IMR-90 (cell line): ENCODE measurements at regions not wholly inside any gene's neighbourhood (a gene's known extent, or its start where the extent isn't known, plus 50 kb on each side); places are given as distances from the start of the nearest gene placed in this dataset.

Experiments used
- ATAC-seq: fragments of 200-7000 bp; cut with Tn5 transposase; 2 replicates; pipeline ENCODE4 v1.9.1; 2020; ENCODE audit warnings: low read depth, mild to moderate bottlenecking, moderate library complexity
- BruUV-seq: library from RNA; stranded (reverse); fragments of 400-500 nt; replicated peaks from 2 replicates; lab custom pipeline; 2021; lab: Mats Ljungman, UMichigan
- CTCF ChIA-PET: fragments of 300-600 bp; formaldehyde crosslinking; extraction: SDS; loops from one replicate; lab custom pipeline; 2021; ENCODE audit warnings: antibody characterized with exemption; lab: Yijun Ruan, JAX
- POLR2A ChIA-PET: fragments of 300-600 bp; sonication (Branson Sonifier 250); formaldehyde crosslinking; loops from one replicate; lab custom pipeline; 2022; ENCODE audit warnings: antibody characterized with exemption; ENCODE audit not compliant: unreplicated experiment; lab: Charles Lee
- DNase-seq: peaks from one replicate; pipeline ENCODE4 v3.0.0; 2013
- H2AFZ ChIP-seq: replicated peaks from 2 replicates; pipeline ENCODE3; 2013; ENCODE audit warnings: low read length, mild to moderate bottlenecking; ENCODE audit not compliant: poor library complexity
- H2AK5ac ChIP-seq: 2 replicates; pipeline ENCODE4 v1.6.1; 2013; ENCODE audit warnings: low read depth, low read length, inconsistent platforms
- H2AK9ac ChIP-seq: replicated peaks from 2 replicates; pipeline ENCODE3; 2013; ENCODE audit warnings: mild to moderate bottlenecking, low read depth, low read length, moderate library complexity; ENCODE audit not compliant: poor library complexity
- H2BK120ac ChIP-seq: 2 replicates; pipeline ENCODE4 v1.6.1; 2013; ENCODE audit warnings: low read depth, low read length, inconsistent platforms
- H2BK15ac ChIP-seq: 3 replicates; pipeline ENCODE4 v1.6.1; 2013; ENCODE audit warnings: low read depth, low read length, inconsistent platforms
- H2BK20ac ChIP-seq: 2 replicates; pipeline ENCODE4 v1.6.1; 2013; ENCODE audit warnings: low read depth, mild to moderate bottlenecking, inconsistent platforms, low read length, moderate library complexity
- H2BK5ac ChIP-seq: 2 replicates; pipeline ENCODE4 v1.6.1; 2013; ENCODE audit warnings: mild to moderate bottlenecking, low read depth, low read length, inconsistent platforms; ENCODE audit not compliant: poor library complexity, severe bottlenecking
- H3K14ac ChIP-seq: replicated peaks from 2 replicates; pipeline ENCODE4 v1.6.1; 2013; ENCODE audit warnings: low read depth, low read length, inconsistent platforms
- H3K18ac ChIP-seq: 2 replicates; pipeline ENCODE4 v1.6.1; 2013; ENCODE audit warnings: low read depth, low read length, control low read depth
- H3K23ac ChIP-seq: 2 replicates; pipeline ENCODE4 v1.6.1; 2013; ENCODE audit warnings: low read depth, low read length, inconsistent platforms
- H3K27ac ChIP-seq: 2 replicates; pipeline ENCODE4 v1.5.1; 2013; ENCODE audit warnings: mild to moderate bottlenecking, control low read depth, low read length; ENCODE audit not compliant: insufficient read depth
- H3K27me3 ChIP-seq: 2 replicates; pipeline ENCODE4 v1.6.1; 2013; ENCODE audit warnings: low read length; ENCODE audit not compliant: control insufficient read depth, insufficient read depth
- H3K36me3 ChIP-seq: 2 replicates; pipeline ENCODE4 v1.6.1; 2013; ENCODE audit warnings: low read length, mixed read lengths; ENCODE audit not compliant: control insufficient read depth, insufficient read depth
- H3K4ac ChIP-seq: 2 replicates; pipeline ENCODE4 v1.6.1; 2013; ENCODE audit warnings: low read depth, low read length, inconsistent platforms
- H3K4me1 ChIP-seq: 2 replicates; pipeline ENCODE4 v1.6.1; 2013; ENCODE audit warnings: low read length, mixed read lengths; ENCODE audit not compliant: control insufficient read depth, insufficient read depth
- H3K4me2 ChIP-seq: 2 replicates; pipeline ENCODE4 v1.6.1; 2013; ENCODE audit warnings: low read depth, mild to moderate bottlenecking, control low read depth, low read length, moderate library complexity
- H3K4me3 ChIP-seq: 2 replicates; pipeline ENCODE4 v1.5.1; 2013; ENCODE audit warnings: low read depth, mild to moderate bottlenecking, control low read depth, low read length, moderate library complexity; ENCODE audit not compliant: insufficient read depth
- H3K56ac ChIP-seq: 2 replicates; pipeline ENCODE4 v1.6.1; 2013; ENCODE audit warnings: low read length, inconsistent platforms; ENCODE audit not compliant: insufficient read depth; ENCODE audit errors: extremely low read depth
- H3K79me1 ChIP-seq, 2 experiments: 2 replicates each; pipeline ENCODE4 v1.6.1; 2013; ENCODE audit warnings: low read length in 2 of 2, inconsistent platforms in 1 of 2, low read depth in 1 of 2
- H3K9ac ChIP-seq: 2 replicates; pipeline ENCODE4 v1.6.1; 2013; ENCODE audit warnings: low read depth, low read length, control low read depth
- H3K9me1 ChIP-seq: 2 replicates; pipeline ENCODE4 v1.6.1; 2013; ENCODE audit warnings: low read length, inconsistent platforms; ENCODE audit not compliant: insufficient read depth
- H3K9me3 ChIP-seq: 2 replicates; pipeline ENCODE4 v1.6.1; 2013; ENCODE audit warnings: low read length; ENCODE audit not compliant: control insufficient read depth, insufficient read depth
- H4K20me1 ChIP-seq: 2 replicates; pipeline ENCODE4 v1.6.1; 2013; ENCODE audit warnings: low read length, inconsistent platforms; ENCODE audit not compliant: insufficient read depth
- H4K5ac ChIP-seq: 2 replicates; pipeline ENCODE4 v1.6.1; 2013; ENCODE audit warnings: mild to moderate bottlenecking, low read depth, low read length, control low read depth
- H4K8ac ChIP-seq, 2 experiments: 2 replicates each; pipeline ENCODE4 v1.6.1; 2013; ENCODE audit warnings: low read depth in 2 of 2, low read length in 2 of 2, control low read depth in 1 of 2, inconsistent platforms in 1 of 2
- H4K91ac ChIP-seq: 2 replicates; pipeline ENCODE4 v1.6.1; 2013; ENCODE audit warnings: low read depth, low read length, inconsistent platforms; ENCODE audit not compliant: insufficient read depth
- CHD1 ChIP-seq: IDR thresholded peaks from 2 replicates; pipeline ENCODE4 v1.6.1; 2012; ENCODE audit warnings: low read depth, low read length, improper control_type of control experiment
- FOS ChIP-seq: fragments of 150-350 bp; IDR thresholded peaks from 2 replicates; pipeline ENCODE4 v1.6.1; 2016; ENCODE audit warnings: low read depth, low read length
- RAD21 ChIP-seq: IDR thresholded peaks from 2 replicates; pipeline ENCODE4 v1.6.1; 2012; ENCODE audit warnings: low read length, improper control_type of control experiment
- SMC3 ChIP-seq: fragments of 150-350 bp; IDR thresholded peaks from 2 replicates; pipeline ENCODE4 v1.6.1; 2016; ENCODE audit warnings: low read depth, mild to moderate bottlenecking, antibody characterized with exemption, low read length, moderate library complexity
- WGBS, 2 experiments: methylation state at CpG; one replicate each; pipeline versions ENCODE4 v1.1.5 to v1.1.7; 2013; ENCODE audit warnings: missing lambda C conversion rate in 2 of 2; ENCODE audit not compliant: insufficient read length in 1 of 2; ENCODE audit errors: extremely low coverage in 2 of 2; 5-methylcytosine and 5-hydroxymethylcytosine counted together
- dilution Hi-C: fragments of 300-500 bp; cut with HindIII; formaldehyde crosslinking; loops from one replicate; pipeline ENCODE4 v1.14.3; 2018; ENCODE audit warnings: low sequenced_read_pairs; ENCODE audit not compliant: unreplicated experiment
- in situ Hi-C: fragments of 300-500 bp; cut with MboI; formaldehyde crosslinking; loops from 3 replicates; pipeline ENCODE4 v1.14.3; 2019; ENCODE audit warnings: low sequenced_read_pairs, inconsistent platforms, mixed read lengths
- intact Hi-C: fragments of 100-400 bp; cut with micrococcal nuclease; formaldehyde crosslinking; loops from 2 replicates; pipeline ENCODE4 v1.10.0; 2022
- TF ChIP-seq, protein P1 (sequence below): conservative IDR thresholded peaks from 2 replicates; pipeline ENCODE4 v1.5.1; 2012; ENCODE audit warnings: mild to moderate bottlenecking, low read depth, low read length, improper control_type of control experiment

- Histone ChIP-seq H2AK9ac (no peak overlapping the region), H2AFZ (no peak overlapping the region), H4K5ac (no peak overlapping the region), H4K91ac (no peak overlapping the region), H3K4ac (no peak overlapping the region), H3K14ac (no peak overlapping the region), H3K27ac (no peak overlapping the region), H3K9me3 (peaks cover 3% of the 10 kb centered on the region), H3K23ac (no peak overlapping the region), H3K36me3 (no peaks in the 10 kb centered on the region), H2BK20ac (no peak overlapping the region), H2BK5ac (no peak overlapping the region), H3K9me1 (no peaks in the 10 kb centered on the region), H2AK5ac (no peak overlapping the region), H2BK120ac (no peak overlapping the region), H3K27me3 (no peaks in the 10 kb centered on the region), H3K9ac (no peak overlapping the region), H3K18ac (no peak overlapping the region), H4K8ac (no peak overlapping the region), H3K4me1 (no peaks in the 10 kb centered on the region), H3K56ac (no peak overlapping the region), H2BK15ac (no peak overlapping the region), H4K20me1 (no peaks in the 10 kb centered on the region), H3K79me1 (no peaks in the 10 kb centered on the region), H3K4me2 (no peak overlapping the region), H3K4me3 (no peak overlapping the region)
- intact Hi-C loops, result no loop called here
- ATAC-seq, result peak; percentile 70
- ChIA-PET CTCF (no interaction called here), POLR2A (no interaction called here)
- in situ Hi-C loops, result no loop called here
- peak; percentile 68 for DNase-seq
- dilution Hi-C loops, result no loop called here
- no CpG with 5 or more reads among the region's 1 CpG for WGBS, 2 experiments
- TF ChIP-seq, protein P1, sequence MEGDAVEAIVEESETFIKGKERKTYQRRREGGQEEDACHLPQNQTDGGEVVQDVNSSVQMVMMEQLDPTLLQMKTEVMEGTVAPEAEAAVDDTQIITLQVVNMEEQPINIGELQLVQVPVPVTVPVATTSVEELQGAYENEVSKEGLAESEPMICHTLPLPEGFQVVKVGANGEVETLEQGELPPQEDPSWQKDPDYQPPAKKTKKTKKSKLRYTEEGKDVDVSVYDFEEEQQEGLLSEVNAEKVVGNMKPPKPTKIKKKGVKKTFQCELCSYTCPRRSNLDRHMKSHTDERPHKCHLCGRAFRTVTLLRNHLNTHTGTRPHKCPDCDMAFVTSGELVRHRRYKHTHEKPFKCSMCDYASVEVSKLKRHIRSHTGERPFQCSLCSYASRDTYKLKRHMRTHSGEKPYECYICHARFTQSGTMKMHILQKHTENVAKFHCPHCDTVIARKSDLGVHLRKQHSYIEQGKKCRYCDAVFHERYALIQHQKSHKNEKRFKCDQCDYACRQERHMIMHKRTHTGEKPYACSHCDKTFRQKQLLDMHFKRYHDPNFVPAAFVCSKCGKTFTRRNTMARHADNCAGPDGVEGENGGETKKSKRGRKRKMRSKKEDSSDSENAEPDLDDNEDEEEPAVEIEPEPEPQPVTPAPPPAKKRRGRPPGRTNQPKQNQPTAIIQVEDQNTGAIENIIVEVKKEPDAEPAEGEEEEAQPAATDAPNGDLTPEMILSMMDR, result no peak
- TF ChIP-seq FOS (0 out of 2 replicates have a peak, but pooled peaks have one; percentile 19), RAD21 (no peak), SMC3 (no peak), CHD1 (no peak)
- BruUV-seq, result no TSS peak
Observed at GRCh38 chr12:87428701-87429277, 600.4 kb downstream of the C12orf50 start.
